GM18502 (cell line): ENCODE measurements at regions not wholly inside any gene's neighbourhood (a gene's known extent, or its start where the extent isn't known, plus 50 kb on each side); places are given as distances from the start of the nearest gene placed in this dataset.

Source experiments
- ATAC-seq: cut with Tn5 transposase; IDR thresholded peaks from one replicate; pipeline ENCODE4 v1.9.1; 2021; ENCODE audit warnings: mild to moderate bottlenecking; ENCODE audit not compliant: unreplicated experiment, poor library complexity

GRCh38 chr4:156261230-156261629 is 307.6 kb upstream of the CTSO start:
- ATAC-seq, result no peak

GRCh38 chr4:156255230-156256007 is 301.8 kb upstream of the CTSO start:
- ATAC-seq, result no peak

GRCh38 chr4:156252358-156252921 is 298.8 kb upstream of the CTSO start:
- ATAC-seq, result no peak

GRCh38 chr4:156251373-156252065 is 297.9 kb upstream of the CTSO start:
- no peak for ATAC-seq

GRCh38 chr4:156248917-156249316 is 295.3 kb upstream of the CTSO start:
- ATAC-seq, result no peak

GRCh38 chr4:156247470-156247869 is 293.8 kb upstream of the CTSO start:
- no peak for ATAC-seq

GRCh38 chr4:156243015-156243414 is 289.3 kb upstream of the CTSO start:
- ATAC-seq, result no peak

- ATAC-seq, result no peak
Measured at GRCh38 chr4:156242390-156242789, 288.7 kb upstream of the CTSO start.

GRCh38 chr4:156241896-156242295 is 288.2 kb upstream of the CTSO start:
- ATAC-seq, result no peak

GRCh38 chr4:156238171-156238570 is 284.5 kb upstream of the CTSO start:
- no peak for ATAC-seq

GRCh38 chr4:156237231-156237630 is 283.6 kb upstream of the CTSO start:
- no peak for ATAC-seq

- ATAC-seq, result no peak
Measured at GRCh38 chr4:156230176-156230575, 276.5 kb upstream of the CTSO start.

GRCh38 chr4:156228676-156229075 is 275.0 kb upstream of the CTSO start:
- ATAC-seq, result no peak

- no peak for ATAC-seq
Measured at GRCh38 chr4:156227321-156227720, 273.7 kb upstream of the CTSO start.

GRCh38 chr4:156223985-156224384 is 270.3 kb upstream of the CTSO start:
- ATAC-seq, result no peak

- ATAC-seq, result no peak
Measured at GRCh38 chr4:156217236-156217635, 263.6 kb upstream of the CTSO start.

- peak; percentile 98 for ATAC-seq
Measured at GRCh38 chr4:156201050-156201449, 247.4 kb upstream of the CTSO start.

- ATAC-seq, result no peak
Measured at GRCh38 chr4:156198511-156198910, 244.8 kb upstream of the CTSO start.

GRCh38 chr4:156197216-156197615 is 243.6 kb upstream of the CTSO start:
- ATAC-seq, result no peak

GRCh38 chr4:156196722-156197121 is 243.1 kb upstream of the CTSO start:
- ATAC-seq, result no peak

GRCh38 chr4:156195914-156196313 is 242.2 kb upstream of the CTSO start:
- peak; percentile 96 for ATAC-seq

GRCh38 chr4:156194896-156195295 is 241.2 kb upstream of the CTSO start:
- ATAC-seq, result no peak
